HEK293 (cell line): ENCODE measurements at regions not wholly inside any gene's neighbourhood (a gene's known extent, or its start where the extent isn't known, plus 50 kb on each side); places are given as distances from the start of the nearest gene placed in this dataset.

Experiments used
- CTCF ChIA-PET: fragments of 350-600 bp; formaldehyde crosslinking; extraction: SDS; loops from one replicate; lab custom pipeline; 2021; ENCODE audit warnings: antibody characterized with exemption; lab: Yijun Ruan, JAX
- POLR2A ChIA-PET: fragments of 300-600 bp; formaldehyde crosslinking; extraction: SDS; loops from one replicate; lab custom pipeline; 2020; ENCODE audit warnings: antibody characterized with exemption, inconsistent platforms; lab: Yijun Ruan, JAX
- H3K27ac ChIP-seq: fragments of 200-500 bp; sonication (Bioruptor generic); 2 replicates; pipeline ENCODE4 v1.5.1; 2014; ENCODE audit warnings: low read depth, low read length, control low read depth, inconsistent platforms; ENCODE audit errors: extremely low read depth
- H3K36me3 ChIP-seq, 2 experiments: fragments of 200-500 bp in 1 of 2; sonication (Bioruptor generic) in 1 of 2; 1 replicate in 1 of 2; 2 replicates in 1 of 2; pipeline ENCODE4 v1.5.1; 2014 to 2017; ENCODE audit warnings: inconsistent platforms in 2 of 2, low read length in 2 of 2; ENCODE audit not compliant: control insufficient read depth in 2 of 2, insufficient read depth in 1 of 2
- H3K4me1 ChIP-seq: fragments of 200-500 bp; sonication (Bioruptor generic); 2 replicates; pipeline ENCODE4 v1.5.1; 2014; ENCODE audit warnings: mild to moderate bottlenecking, low read length, inconsistent platforms; ENCODE audit not compliant: control insufficient read depth, insufficient read depth
- H3K4me3 ChIP-seq: 2 replicates; pipeline ENCODE4 v1.5.1; 2011; ENCODE audit warnings: low read depth, mild to moderate bottlenecking, control low read depth, low read length, moderate library complexity
- H3K9me3 ChIP-seq: fragments of 200-500 bp; sonication (Bioruptor generic); 2 replicates; pipeline ENCODE4 v1.5.1; 2014; ENCODE audit warnings: low read depth, low read length, inconsistent platforms; ENCODE audit not compliant: control insufficient read depth, insufficient read depth
- GLIS1 ChIP-seq: fragments of 450-650 bp; formaldehyde crosslinking; IDR thresholded peaks from 2 replicates; pipeline ENCODE4 v1.5.1; 2016; ENCODE audit warnings: missing biosample characterization, missing genetic modification characterization
- IKZF3 ChIP-seq: fragments of 450-650 bp; IDR thresholded peaks from 2 replicates; pipeline ENCODE4 v1.5.0; 2018; ENCODE audit warnings: missing biosample characterization, mild to moderate bottlenecking, missing genetic modification characterization, moderate library complexity
- ZFHX2 ChIP-seq: fragments of 450-650 bp; formaldehyde crosslinking; conservative IDR thresholded peaks from 2 replicates; pipeline ENCODE4 v1.5.1; 2016; ENCODE audit warnings: missing biosample characterization, missing genetic modification characterization
- ZFP3 ChIP-seq: fragments of 450-650 bp; formaldehyde crosslinking; IDR thresholded peaks from 2 replicates; pipeline ENCODE4 v1.5.1; 2016; ENCODE audit warnings: low read depth, missing biosample characterization, missing genetic modification characterization
- ZNF169 ChIP-seq: fragments of 450-650 bp; formaldehyde crosslinking; IDR thresholded peaks from 2 replicates; pipeline ENCODE4 v1.5.1; 2016; ENCODE audit warnings: missing biosample characterization, missing genetic modification characterization
- ZNF211 ChIP-seq: fragments of 450-650 bp; formaldehyde crosslinking; IDR thresholded peaks from 2 replicates; pipeline ENCODE4 v1.5.1; 2016; ENCODE audit warnings: low read depth, missing biosample characterization, missing genetic modification characterization
- ZNF311 ChIP-seq: fragments of 450-650 bp; formaldehyde crosslinking; IDR thresholded peaks from 2 replicates; pipeline ENCODE4 v1.5.1; 2017; ENCODE audit warnings: missing biosample characterization, missing genetic modification characterization, borderline replicate concordance
- ZNF391 ChIP-seq: fragments of 450-650 bp; formaldehyde crosslinking; IDR thresholded peaks from 2 replicates; pipeline ENCODE4 v1.5.1; 2016; ENCODE audit warnings: low read depth, missing biosample characterization, missing genetic modification characterization, borderline replicate concordance
- ZNF473 ChIP-seq: fragments of 450-650 bp; formaldehyde crosslinking; IDR thresholded peaks from 2 replicates; pipeline ENCODE4 v1.5.1; 2017; ENCODE audit warnings: missing biosample characterization, missing genetic modification characterization
- ZNF529 ChIP-seq: fragments of 450-650 bp; formaldehyde crosslinking; IDR thresholded peaks from 2 replicates; pipeline ENCODE4 v1.5.1; 2017; ENCODE audit warnings: missing genetic modification characterization, missing biosample characterization; ENCODE audit not compliant: insufficient replicate concordance
- ZNF544 ChIP-seq: fragments of 450-650 bp; formaldehyde crosslinking; IDR thresholded peaks from 2 replicates; pipeline ENCODE4 v1.5.0; 2017; ENCODE audit warnings: missing biosample characterization, missing genetic modification characterization
- ZNF776 ChIP-seq: fragments of 450-650 bp; formaldehyde crosslinking; IDR thresholded peaks from 2 replicates; pipeline ENCODE4 v1.5.0; 2017; ENCODE audit warnings: missing biosample characterization, missing genetic modification characterization, borderline replicate concordance
- TF ChIP-seq, protein P1 (sequence below): fragments of 450-650 bp; formaldehyde crosslinking; IDR thresholded peaks from 2 replicates; pipeline ENCODE4 v1.5.1; 2016; ENCODE audit warnings: missing biosample characterization, missing genetic modification characterization
- TF ChIP-seq, protein P2 (sequence below): fragments of 450-650 bp; IDR thresholded peaks from 2 replicates; pipeline ENCODE4 v1.5.1; 2018; ENCODE audit warnings: missing biosample characterization, mild to moderate bottlenecking, missing genetic modification characterization
- TF ChIP-seq, protein P3 (sequence below): fragments of 450-650 bp; formaldehyde crosslinking; IDR thresholded peaks from 2 replicates; pipeline ENCODE4 v1.5.1; 2017; ENCODE audit warnings: missing biosample characterization, missing genetic modification characterization
- TF ChIP-seq, protein P4 (sequence below): fragments of 450-650 bp; formaldehyde crosslinking; IDR thresholded peaks from 2 replicates; pipeline ENCODE4 v1.5.1; 2016; ENCODE audit warnings: missing biosample characterization, missing genetic modification characterization
- TF ChIP-seq, protein P5 (sequence below): fragments of 450-650 bp; formaldehyde crosslinking; IDR thresholded peaks from 2 replicates; pipeline ENCODE4 v1.5.1; 2016; ENCODE audit warnings: missing biosample characterization, missing genetic modification characterization

DNA sequence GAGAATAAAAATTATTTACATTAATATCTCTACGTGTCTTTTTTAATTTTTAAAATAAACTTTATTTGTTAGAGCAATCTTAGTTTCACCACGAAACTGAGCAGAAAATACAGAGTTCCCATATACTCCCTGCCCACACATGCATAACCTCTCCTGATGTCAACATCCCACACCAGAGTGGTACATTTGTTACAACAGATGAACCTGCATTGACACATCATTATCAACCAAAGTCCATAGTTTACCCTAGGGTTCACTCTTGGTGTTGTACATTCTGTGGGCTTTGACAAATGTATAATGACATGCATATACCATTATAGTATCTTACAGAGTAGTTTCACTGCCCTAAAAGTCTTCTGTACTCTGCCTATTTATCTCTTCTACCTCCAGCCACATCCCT, 110.6 kb upstream of the OTUD4 start (continued):
- TF ChIP-seq, protein P1, sequence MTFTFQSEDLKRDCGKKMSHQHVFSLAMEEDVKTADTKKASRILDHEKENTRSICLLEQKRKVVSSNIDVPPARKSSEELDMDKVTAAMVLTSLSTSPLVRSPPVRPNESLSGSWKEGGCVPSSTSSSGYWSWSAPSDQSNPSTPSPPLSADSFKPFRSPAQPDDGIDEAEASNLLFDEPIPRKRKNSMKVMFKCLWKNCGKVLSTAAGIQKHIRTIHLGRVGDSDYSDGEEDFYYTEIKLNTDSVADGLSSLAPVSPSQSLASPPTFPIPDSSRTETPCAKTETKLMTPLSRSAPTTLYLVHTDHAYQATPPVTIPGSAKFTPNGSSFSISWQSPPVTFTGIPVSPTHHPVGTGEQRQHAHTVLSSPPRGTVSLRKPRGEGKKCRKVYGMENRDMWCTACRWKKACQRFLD (tag by site-specific recombination), result no peak

DNA sequence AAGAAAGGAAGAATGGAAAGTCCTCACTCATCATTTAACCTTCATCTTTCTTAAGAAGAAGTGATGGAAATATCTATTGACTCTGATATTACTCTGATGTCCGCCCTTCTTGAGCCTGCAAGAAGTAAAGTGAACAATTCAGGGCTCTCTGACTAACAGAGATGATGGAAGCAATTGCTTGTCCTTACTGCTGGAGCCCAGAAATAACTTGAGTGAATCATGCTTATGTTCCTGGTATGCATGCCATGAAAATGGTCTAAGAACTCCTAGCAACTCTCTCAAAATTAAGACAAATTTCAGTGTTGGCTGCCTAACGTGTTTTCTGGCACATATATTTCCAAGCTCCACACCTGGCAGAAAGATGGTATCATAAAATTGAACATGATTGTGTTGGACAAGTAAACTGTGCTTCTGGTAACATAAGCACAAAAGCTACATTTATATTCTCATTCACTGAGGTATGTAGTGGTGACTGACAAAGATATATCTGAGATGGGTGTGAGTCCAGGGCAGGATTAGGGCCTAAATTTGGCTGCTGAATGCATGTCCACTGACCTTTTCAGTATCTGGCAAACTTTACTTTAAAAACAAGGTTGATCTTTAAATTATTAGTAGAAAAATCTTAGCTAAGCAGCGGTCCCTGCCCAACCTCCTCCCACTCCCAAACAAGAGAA, 109.2 kb upstream of the OTUD4 start:
- H3K4me3 ChIP-seq, result no peak overlapping the region
- H3K9me3 ChIP-seq, result no peaks in the 10 kb centered on the region
- H3K36me3 ChIP-seq, result no peaks in the 10 kb centered on the region
- ChIA-PET POLR2A (no interaction called here), CTCF (interaction anchor here (0.7 kb wide), 1 partner anchor 184 kb away, joined by 3 read pairs; no protein-coding TSS in a partner anchor)
- H3K4me1 ChIP-seq, result no peaks in the 10 kb centered on the region
- TF ChIP-seq, protein P2, sequence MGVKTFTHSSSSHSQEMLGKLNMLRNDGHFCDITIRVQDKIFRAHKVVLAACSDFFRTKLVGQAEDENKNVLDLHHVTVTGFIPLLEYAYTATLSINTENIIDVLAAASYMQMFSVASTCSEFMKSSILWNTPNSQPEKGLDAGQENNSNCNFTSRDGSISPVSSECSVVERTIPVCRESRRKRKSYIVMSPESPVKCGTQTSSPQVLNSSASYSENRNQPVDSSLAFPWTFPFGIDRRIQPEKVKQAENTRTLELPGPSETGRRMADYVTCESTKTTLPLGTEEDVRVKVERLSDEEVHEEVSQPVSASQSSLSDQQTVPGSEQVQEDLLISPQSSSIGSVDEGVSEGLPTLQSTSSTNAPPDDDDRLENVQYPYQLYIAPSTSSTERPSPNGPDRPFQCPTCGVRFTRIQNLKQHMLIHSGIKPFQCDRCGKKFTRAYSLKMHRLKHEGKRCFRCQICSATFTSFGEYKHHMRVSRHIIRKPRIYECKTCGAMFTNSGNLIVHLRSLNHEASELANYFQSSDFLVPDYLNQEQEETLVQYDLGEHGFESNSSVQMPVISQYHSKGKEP, result no peak
- TF ChIP-seq, all 188 proteins: peak for 0
- H3K27ac ChIP-seq, result no peak overlapping the region

DNA sequence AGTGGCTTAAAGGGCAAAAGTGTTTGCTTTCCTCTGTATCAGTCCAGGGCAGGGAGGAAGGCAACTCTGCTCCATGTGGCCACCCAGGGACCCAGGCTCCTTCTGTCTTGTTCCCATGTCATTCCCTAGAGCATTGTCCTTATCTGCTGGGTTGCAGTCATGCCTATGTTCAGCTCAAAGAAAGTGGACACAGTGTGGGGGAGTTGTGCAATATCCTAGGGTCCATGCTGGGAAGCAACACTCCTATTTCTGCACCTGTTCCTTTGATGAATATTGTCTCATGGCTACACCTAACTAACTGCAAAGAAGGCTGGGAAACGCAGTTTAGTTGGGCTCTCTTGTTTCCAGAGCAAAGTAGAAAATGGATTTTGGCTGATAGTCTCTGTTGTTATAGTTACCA, 107.0 kb upstream of the OTUD4 start:
- POLR2A ChIA-PET, result no interaction called here
- Histone ChIP-seq H3K36me3 (no peaks in the 10 kb centered on the region), H3K4me1 (no peaks in the 10 kb centered on the region), H3K27ac (no peak overlapping the region), H3K4me3 (no peak overlapping the region)
- TF ChIP-seq ZFHX2 (tag by site-specific recombination), result no peak
- no peak for TF ChIP-seq ZNF473 (tag by site-specific recombination)
- TF ChIP-seq, protein P3, sequence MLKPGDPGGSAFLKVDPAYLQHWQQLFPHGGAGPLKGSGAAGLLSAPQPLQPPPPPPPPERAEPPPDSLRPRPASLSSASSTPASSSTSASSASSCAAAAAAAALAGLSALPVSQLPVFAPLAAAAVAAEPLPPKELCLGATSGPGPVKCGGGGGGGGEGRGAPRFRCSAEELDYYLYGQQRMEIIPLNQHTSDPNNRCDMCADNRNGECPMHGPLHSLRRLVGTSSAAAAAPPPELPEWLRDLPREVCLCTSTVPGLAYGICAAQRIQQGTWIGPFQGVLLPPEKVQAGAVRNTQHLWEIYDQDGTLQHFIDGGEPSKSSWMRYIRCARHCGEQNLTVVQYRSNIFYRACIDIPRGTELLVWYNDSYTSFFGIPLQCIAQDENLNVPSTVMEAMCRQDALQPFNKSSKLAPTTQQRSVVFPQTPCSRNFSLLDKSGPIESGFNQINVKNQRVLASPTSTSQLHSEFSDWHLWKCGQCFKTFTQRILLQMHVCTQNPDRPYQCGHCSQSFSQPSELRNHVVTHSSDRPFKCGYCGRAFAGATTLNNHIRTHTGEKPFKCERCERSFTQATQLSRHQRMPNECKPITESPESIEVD, result no peak
- no peak for TF ChIP-seq ZFP3 (tag by site-specific recombination)
- TF ChIP-seq, all 188 proteins: peak for 0
- no peaks in the 10 kb centered on the region for H3K9me3 ChIP-seq
- CTCF ChIA-PET, result no interaction called here

DNA sequence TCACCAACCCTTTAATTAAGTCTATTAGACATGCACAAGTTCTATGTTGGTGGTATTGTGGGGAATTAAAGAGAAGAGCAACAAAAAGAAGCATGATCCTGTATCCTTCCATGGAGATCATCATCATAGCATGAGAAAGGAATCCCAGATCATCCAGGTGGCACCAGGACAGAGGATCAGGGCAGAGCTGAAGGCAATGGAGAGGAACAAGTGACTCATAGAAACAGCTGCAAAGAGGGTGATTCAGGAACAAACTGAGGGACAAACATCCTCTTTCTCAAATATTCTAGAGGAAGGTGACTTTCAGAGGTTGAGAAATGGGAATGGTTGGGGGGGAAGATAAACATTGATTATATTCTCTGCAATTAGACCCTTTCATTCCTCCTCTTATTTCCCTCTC, 105.5 kb upstream of the OTUD4 start:
- no peaks in the 10 kb centered on the region for H3K9me3 ChIP-seq
- CTCF ChIA-PET, result no interaction called here
- no peaks in the 10 kb centered on the region for H3K36me3 ChIP-seq
- no peak overlapping the region for H3K4me3 ChIP-seq
- TF ChIP-seq ZNF529 (tag by site-specific recombination) (no peak), IKZF3 (no peak), ZNF473 (tag by site-specific recombination) (no peak), ZNF169 (tag by site-specific recombination) (no peak), GLIS1 (tag by site-specific recombination) (no peak), ZNF211 (tag by site-specific recombination) (no peak), ZNF544 (tag by site-specific recombination) (no peak), ZNF391 (tag by site-specific recombination) (no peak), ZNF311 (tag by site-specific recombination) (no peak), ZNF776 (tag by site-specific recombination) (no peak)
- TF ChIP-seq, protein P4, sequence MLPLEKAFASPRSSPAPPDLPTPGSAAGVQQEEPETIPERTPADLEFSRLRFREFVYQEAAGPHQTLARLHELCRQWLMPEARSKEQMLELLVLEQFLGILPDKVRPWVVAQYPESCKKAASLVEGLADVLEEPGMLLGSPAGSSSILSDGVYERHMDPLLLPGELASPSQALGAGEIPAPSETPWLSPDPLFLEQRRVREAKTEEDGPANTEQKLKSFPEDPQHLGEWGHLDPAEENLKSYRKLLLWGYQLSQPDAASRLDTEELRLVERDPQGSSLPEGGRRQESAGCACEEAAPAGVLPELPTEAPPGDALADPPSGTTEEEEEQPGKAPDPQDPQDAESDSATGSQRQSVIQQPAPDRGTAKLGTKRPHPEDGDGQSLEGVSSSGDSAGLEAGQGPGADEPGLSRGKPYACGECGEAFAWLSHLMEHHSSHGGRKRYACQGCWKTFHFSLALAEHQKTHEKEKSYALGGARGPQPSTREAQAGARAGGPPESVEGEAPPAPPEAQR (tag by site-specific recombination), result no peak
- TF ChIP-seq, protein P1 (tag by site-specific recombination), result no peak
- TF ChIP-seq, protein P5, sequence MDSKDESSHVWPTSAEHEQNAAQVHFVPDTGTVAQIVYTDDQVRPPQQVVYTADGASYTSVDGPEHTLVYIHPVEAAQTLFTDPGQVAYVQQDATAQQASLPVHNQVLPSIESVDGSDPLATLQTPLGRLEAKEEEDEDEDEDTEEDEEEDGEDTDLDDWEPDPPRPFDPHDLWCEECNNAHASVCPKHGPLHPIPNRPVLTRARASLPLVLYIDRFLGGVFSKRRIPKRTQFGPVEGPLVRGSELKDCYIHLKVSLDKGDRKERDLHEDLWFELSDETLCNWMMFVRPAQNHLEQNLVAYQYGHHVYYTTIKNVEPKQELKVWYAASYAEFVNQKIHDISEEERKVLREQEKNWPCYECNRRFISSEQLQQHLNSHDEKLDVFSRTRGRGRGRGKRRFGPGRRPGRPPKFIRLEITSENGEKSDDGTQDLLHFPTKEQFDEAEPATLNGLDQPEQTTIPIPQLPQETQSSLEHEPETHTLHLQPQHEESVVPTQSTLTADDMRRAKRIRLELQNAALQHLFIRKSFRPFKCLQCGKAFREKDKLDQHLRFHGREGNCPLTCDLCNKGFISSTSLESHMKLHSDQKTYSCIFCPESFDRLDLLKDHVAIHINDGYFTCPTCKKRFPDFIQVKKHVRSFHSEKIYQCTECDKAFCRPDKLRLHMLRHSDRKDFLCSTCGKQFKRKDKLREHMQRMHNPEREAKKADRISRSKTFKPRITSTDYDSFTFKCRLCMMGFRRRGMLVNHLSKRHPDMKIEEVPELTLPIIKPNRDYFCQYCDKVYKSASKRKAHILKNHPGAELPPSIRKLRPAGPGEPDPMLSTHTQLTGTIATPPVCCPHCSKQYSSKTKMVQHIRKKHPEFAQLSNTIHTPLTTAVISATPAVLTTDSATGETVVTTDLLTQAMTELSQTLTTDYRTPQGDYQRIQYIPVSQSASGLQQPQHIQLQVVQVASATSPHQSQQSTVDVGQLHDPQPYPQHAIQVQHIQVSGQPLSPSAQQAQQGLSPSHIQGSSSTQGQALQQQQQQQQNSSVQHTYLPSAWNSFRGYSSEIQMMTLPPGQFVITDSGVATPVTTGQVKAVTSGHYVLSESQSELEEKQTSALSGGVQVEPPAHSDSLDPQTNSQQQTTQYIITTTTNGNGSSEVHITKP, result no peak
- no peaks in the 10 kb centered on the region for H3K4me1 ChIP-seq
- H3K27ac ChIP-seq, result no peak overlapping the region
- POLR2A ChIA-PET, result no interaction called here
